OCI-LY7 (cell line): ENCODE measurements at regions not wholly inside any gene's neighbourhood (a gene's known extent, or its start where the extent isn't known, plus 50 kb on each side); places are given as distances from the start of the nearest gene placed in this dataset.

Experiments
- BruUV-seq: library from RNA; stranded (reverse); fragments of 400-500 nt; replicated peaks from 2 replicates; lab custom pipeline; 2021; lab: Mats Ljungman, UMichigan
- CTCF ChIA-PET: fragments of 300-600 bp; sonication (Branson Sonifier 250); formaldehyde crosslinking; loops from one replicate; lab custom pipeline; 2022; ENCODE audit warnings: antibody characterized with exemption; ENCODE audit not compliant: unreplicated experiment; lab: Charles Lee
- POLR2A ChIA-PET: fragments of 300-600 bp; sonication (Branson Sonifier 250); formaldehyde crosslinking; loops from one replicate; lab custom pipeline; 2022; ENCODE audit warnings: antibody characterized with exemption; lab: Charles Lee
- DNase-seq: peaks from one replicate; pipeline ENCODE4 v3.0.0-alpha.2; 2015; ENCODE audit warnings: low spot score
- H2AFZ ChIP-seq: fragments of 200-600 bp; sonication (generic), shearing (Covaris generic); 2 replicates; pipeline ENCODE4 v1.6.1; 2014; ENCODE audit warnings: mild to moderate bottlenecking, antibody characterized with exemption, low read length, moderate library complexity
- H3K27ac ChIP-seq: fragments of 200-600 bp; sonication (generic); 2 replicates; pipeline ENCODE4 v1.5.1; 2014; ENCODE audit warnings: mixed run types, low read depth, mild to moderate bottlenecking, moderate library complexity, low read length, inconsistent platforms; ENCODE audit not compliant: poor library complexity, severe bottlenecking
- H3K36me3 ChIP-seq: fragments of 200-600 bp; sonication (generic); 2 replicates; pipeline ENCODE4 v1.6.1; 2014; ENCODE audit warnings: mild to moderate bottlenecking, antibody characterized with exemption, low read length, moderate library complexity, mixed read lengths; ENCODE audit not compliant: insufficient read depth
- H3K4me1 ChIP-seq: fragments of 200-600 bp; sonication (generic); 2 replicates; pipeline ENCODE4 v1.5.1; 2014; ENCODE audit warnings: mild to moderate bottlenecking, low read length; ENCODE audit not compliant: insufficient read depth, poor library complexity, severe bottlenecking
- H3K4me2 ChIP-seq: fragments of 200-600 bp; sonication (generic); 2 replicates; pipeline ENCODE4 v1.6.1; 2014; ENCODE audit warnings: mild to moderate bottlenecking, low read length
- H3K4me3 ChIP-seq: fragments of 200-600 bp; sonication (generic); 2 replicates; pipeline ENCODE4 v1.5.1; 2014; ENCODE audit warnings: mild to moderate bottlenecking, low read depth, low read length; ENCODE audit not compliant: poor library complexity, severe bottlenecking
- H3K79me2 ChIP-seq: fragments of 200-600 bp; sonication (generic); 2 replicates; pipeline ENCODE4 v1.6.1; 2016; ENCODE audit warnings: low read depth, mild to moderate bottlenecking, low read length, moderate library complexity, mixed read lengths; ENCODE audit not compliant: insufficient read depth
- H3K9me2 ChIP-seq: fragments of 200-600 bp; sonication (generic); 2 replicates; pipeline ENCODE4 v1.6.1; 2016; ENCODE audit warnings: mild to moderate bottlenecking, low read length, mixed read lengths; ENCODE audit not compliant: insufficient read depth
- H3K9me3 ChIP-seq: fragments of 200-600 bp; sonication (generic); 2 replicates; pipeline ENCODE4 v1.6.1; 2014; ENCODE audit warnings: mild to moderate bottlenecking, mixed run types, low read length, mixed read lengths
- H4K20me1 ChIP-seq: fragments of 200-600 bp; sonication (generic); 2 replicates; pipeline ENCODE4 v1.6.1; 2014; ENCODE audit warnings: mild to moderate bottlenecking, antibody characterized with exemption, low read length, moderate library complexity, mixed read lengths; ENCODE audit not compliant: insufficient read depth
- EZH2phosphoT487 ChIP-seq: fragments of 200-600 bp; sonication (generic); IDR thresholded peaks from 2 replicates; pipeline ENCODE4 v1.6.1; 2018; ENCODE audit warnings: low read depth, borderline replicate concordance, mild to moderate bottlenecking, mixed run types, antibody characterized with exemption, low read length, moderate library complexity, mixed read lengths
- intact Hi-C: fragments of 100-400 bp; cut with micrococcal nuclease; formaldehyde crosslinking; loops from one replicate; pipeline ENCODE4 v1.10.0; 2022; ENCODE audit not compliant: unreplicated experiment
- TF ChIP-seq, protein P1 (sequence below): fragments of 200-600 bp; sonication (generic); conservative IDR thresholded peaks from 2 replicates; pipeline ENCODE4 v1.5.1; 2014; ENCODE audit warnings: mild to moderate bottlenecking, antibody characterized with exemption, low read length, moderate library complexity, mixed read lengths

GRCh38 chr11:120011836-120012235 is 126.1 kb downstream of the TRIM29 start:
- no peak overlapping the region for H3K4me2 ChIP-seq
- no peaks in the 10 kb centered on the region for H3K36me3 ChIP-seq
- H3K4me3 ChIP-seq = no peak overlapping the region
- no peak overlapping the region for H2AFZ ChIP-seq
- H3K9me2 ChIP-seq = no peaks in the 10 kb centered on the region
- no peaks in the 10 kb centered on the region for H3K79me2 ChIP-seq
- no peaks in the 10 kb centered on the region for H4K20me1 ChIP-seq
- intact Hi-C loops = loop anchor here (5.0 kb wide), 1 partner anchor 345 kb away; no protein-coding TSS in a partner anchor
- no TSS peak for BruUV-seq
- ChIA-PET POLR2A (no interaction called here), CTCF (no interaction called here)
- H3K4me1 ChIP-seq = no peaks in the 10 kb centered on the region
- TF ChIP-seq EZH2phosphoT487 = no peak
- TF ChIP-seq, protein P1, sequence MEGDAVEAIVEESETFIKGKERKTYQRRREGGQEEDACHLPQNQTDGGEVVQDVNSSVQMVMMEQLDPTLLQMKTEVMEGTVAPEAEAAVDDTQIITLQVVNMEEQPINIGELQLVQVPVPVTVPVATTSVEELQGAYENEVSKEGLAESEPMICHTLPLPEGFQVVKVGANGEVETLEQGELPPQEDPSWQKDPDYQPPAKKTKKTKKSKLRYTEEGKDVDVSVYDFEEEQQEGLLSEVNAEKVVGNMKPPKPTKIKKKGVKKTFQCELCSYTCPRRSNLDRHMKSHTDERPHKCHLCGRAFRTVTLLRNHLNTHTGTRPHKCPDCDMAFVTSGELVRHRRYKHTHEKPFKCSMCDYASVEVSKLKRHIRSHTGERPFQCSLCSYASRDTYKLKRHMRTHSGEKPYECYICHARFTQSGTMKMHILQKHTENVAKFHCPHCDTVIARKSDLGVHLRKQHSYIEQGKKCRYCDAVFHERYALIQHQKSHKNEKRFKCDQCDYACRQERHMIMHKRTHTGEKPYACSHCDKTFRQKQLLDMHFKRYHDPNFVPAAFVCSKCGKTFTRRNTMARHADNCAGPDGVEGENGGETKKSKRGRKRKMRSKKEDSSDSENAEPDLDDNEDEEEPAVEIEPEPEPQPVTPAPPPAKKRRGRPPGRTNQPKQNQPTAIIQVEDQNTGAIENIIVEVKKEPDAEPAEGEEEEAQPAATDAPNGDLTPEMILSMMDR = no peak
- no peak for DNase-seq
- H3K27ac ChIP-seq = no peak overlapping the region
- H3K9me3 ChIP-seq = no peaks in the 10 kb centered on the region

DNA sequence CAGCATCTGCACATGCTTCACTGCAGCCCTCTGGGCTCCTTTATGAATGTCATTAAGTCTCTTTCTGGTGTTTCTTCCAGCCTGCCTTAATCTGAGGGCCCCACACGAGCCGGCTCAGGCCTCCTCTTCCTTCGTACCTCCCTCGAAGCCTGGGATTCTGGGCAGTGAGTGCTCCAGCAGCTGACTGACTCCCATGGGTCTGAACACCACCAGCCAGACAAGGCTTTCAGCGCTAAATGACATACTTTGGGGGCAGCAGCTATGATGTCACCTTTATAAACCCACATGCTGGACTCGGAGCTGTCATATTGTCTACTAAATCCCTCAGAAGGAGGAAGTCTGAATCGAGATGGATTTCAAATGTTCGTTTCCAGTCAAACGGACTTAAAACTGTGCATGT is 127.1 kb downstream of the TRIM29 start:
- H3K36me3 ChIP-seq = no peaks in the 10 kb centered on the region
- H3K27ac ChIP-seq = no peak overlapping the region
- TF ChIP-seq EZH2phosphoT487 = no peak
- TF ChIP-seq, protein P1 = no peak
- H4K20me1 ChIP-seq = no peaks in the 10 kb centered on the region
- H3K4me3 ChIP-seq = no peak overlapping the region
- H3K9me3 ChIP-seq = no peaks in the 10 kb centered on the region
- no peaks in the 10 kb centered on the region for H3K79me2 ChIP-seq
- no TSS peak for BruUV-seq
- ChIA-PET CTCF (no interaction called here), POLR2A (no interaction called here)
- H3K4me1 ChIP-seq = no peaks in the 10 kb centered on the region
- no peaks in the 10 kb centered on the region for H3K9me2 ChIP-seq
- DNase-seq = no peak
- H3K4me2 ChIP-seq = no peak overlapping the region
- H2AFZ ChIP-seq = no peak overlapping the region
- intact Hi-C loops = loop anchor here (5.0 kb wide), 1 partner anchor 343 kb away; no protein-coding TSS in a partner anchor

- BruUV-seq = no TSS peak
- Histone ChIP-seq H3K4me3 (no peak overlapping the region), H4K20me1 (no peaks in the 10 kb centered on the region), H3K9me2 (no peaks in the 10 kb centered on the region), H3K36me3 (no peaks in the 10 kb centered on the region), H3K4me1 (no peaks in the 10 kb centered on the region), H3K9me3 (no peaks in the 10 kb centered on the region), H3K79me2 (no peaks in the 10 kb centered on the region), H3K4me2 (no peak overlapping the region), H3K27ac (no peak overlapping the region), H2AFZ (no peak overlapping the region)
- DNase-seq = no peak
- TF ChIP-seq, protein P1 = no peak
- TF ChIP-seq EZH2phosphoT487 = no peak
- ChIA-PET POLR2A (no interaction called here), CTCF (interaction anchor here (0.5 kb wide), 1 partner anchor 41 kb away, joined by 3 read pairs; no protein-coding TSS in a partner anchor)
- intact Hi-C loops = loop anchor here (5.0 kb wide), 1 partner anchor 343 kb away; no protein-coding TSS in a partner anchor
Measured at GRCh38 chr11:120009938-120010337, 128.0 kb downstream of the TRIM29 start.
